ENCODE measurements at regions not wholly inside any gene's neighbourhood (a gene's known extent, or its start where the extent isn't known, plus 50 kb on each side); places are given as distances from the start of the nearest gene placed in this dataset.

GRCh38 chr16:35735403-35736251, 2276.2 kb downstream of the TP53TG3F start:
- TF ChIP-seq CTCF (IDR thresholded peaks at IDR 0.05) (no peak), CBFB (CRISPR knock-in tag; IDR thresholded peaks at IDR 0.05; ENCODE audit: low read depth) (no peak), NR3C1 (CRISPR knock-in tag; conservative IDR thresholded peaks at IDR 0.05; ENCODE audit: low read depth) (no peak)

All from WTC11 (cell line).